NCI-H2227 (cell line): ENCODE measurements at regions not wholly inside any gene's neighbourhood (a gene's known extent, or its start where the extent isn't known, plus 50 kb on each side); places are given as distances from the start of the nearest gene placed in this dataset.
"Not testable (repeated sequence)": the region's sequence is repeated elsewhere in the genome, so short reads cannot be mapped to it uniquely, and the experiment has no call there.

ENCODE experiments used
- DNase-seq: peaks from one replicate; lab custom pipeline; 2025; ENCODE audit not compliant: unreplicated experiment; lab: John Stamatoyannopoulos, UW

- no peak for DNase-seq
Observed at GRCh38 chr4:63085091-63085490, 1324.2 kb downstream of the TECRL start.

- DNase-seq, result no peak
Observed at GRCh38 chr4:63080934-63081333, 1328.3 kb downstream of the TECRL start.

GRCh38 chr4:63063760-63064159, 1345.5 kb downstream of the TECRL start:
- no peak for DNase-seq

GRCh38 chr4:63062891-63063290, 1346.4 kb downstream of the TECRL start:
- DNase-seq, result not testable (repeated sequence)

- no peak for DNase-seq
Observed at GRCh38 chr4:63049726-63050125, 1359.5 kb downstream of the TECRL start.

- DNase-seq, result no peak
Observed at GRCh38 chr4:63049278-63049677, 1360.0 kb downstream of the TECRL start.

- DNase-seq, result no peak
Observed at GRCh38 chr4:63036159-63036866, 1372.9 kb downstream of the TECRL start.

GRCh38 chr4:63029380-63029779, 1379.9 kb downstream of the TECRL start:
- no peak for DNase-seq

GRCh38 chr4:63020661-63021060, 1388.6 kb downstream of the TECRL start:
- DNase-seq, result no peak

- no peak for DNase-seq
Observed at GRCh38 chr4:63017300-63017699, 1392.0 kb downstream of the TECRL start.

- no peak for DNase-seq
Observed at GRCh38 chr4:62970846-62971245, 1438.4 kb downstream of the TECRL start.

GRCh38 chr4:62960415-62960814, 1448.8 kb downstream of the TECRL start:
- no peak for DNase-seq

- DNase-seq, result no peak
Observed at GRCh38 chr4:62953752-62954151, 1455.5 kb downstream of the TECRL start.

- DNase-seq, result no peak
Observed at GRCh38 chr4:62952366-62952765, 1456.9 kb downstream of the TECRL start.

GRCh38 chr4:62948108-62948507, 1461.1 kb downstream of the TECRL start:
- DNase-seq, result no peak

GRCh38 chr4:62940229-62940628, 1469.0 kb downstream of the TECRL start:
- no peak for DNase-seq

- DNase-seq, result no peak
Observed at GRCh38 chr4:62930884-62931283, 1478.4 kb downstream of the TECRL start.

GRCh38 chr4:62928483-62928882, 1480.8 kb downstream of the TECRL start:
- DNase-seq, result no peak

GRCh38 chr4:62927574-62927973, 1481.7 kb downstream of the TECRL start:
- no peak for DNase-seq

- DNase-seq, result no peak
Observed at GRCh38 chr4:62923783-62924182, 1485.5 kb downstream of the TECRL start.

- DNase-seq, result no peak
Observed at GRCh38 chr4:62917649-62918048, 1491.6 kb downstream of the TECRL start.

- DNase-seq, result no peak
Observed at GRCh38 chr4:62914758-62915157, 1494.5 kb downstream of the TECRL start.

GRCh38 chr4:62913065-62913464, 1496.2 kb downstream of the TECRL start:
- DNase-seq, result no peak
